Uterus (tissue), 2 donors: ENCODE measurements at regions not wholly inside any gene's neighbourhood (a gene's known extent, or its start where the extent isn't known, plus 50 kb on each side); places are given as distances from the start of the nearest gene placed in this dataset.

Source experiments
- POLR2A ChIP-seq, 2 donors: fragments of 450-650 bp; IDR thresholded peaks; one replicate each; pipeline ENCODE4 v1.6.1; 2016; ENCODE audit warnings: antibody characterized with exemption in 2 of 2, mild to moderate bottlenecking in 1 of 2, moderate library complexity in 1 of 2
- TF ChIP-seq, protein P1 (sequence below), 4 experiments: fragments of 200-600 bp in 2 of 4; fragments of 450-650 bp in 2 of 4; sonication (generic) in 2 of 4; IDR thresholded peaks; one replicate each; pipeline ENCODE4 v1.5.1; 2016 to 2019; ENCODE audit warnings: antibody characterized with exemption in 4 of 4, mild to moderate bottlenecking in 2 of 4, moderate library complexity in 1 of 4

DNA sequence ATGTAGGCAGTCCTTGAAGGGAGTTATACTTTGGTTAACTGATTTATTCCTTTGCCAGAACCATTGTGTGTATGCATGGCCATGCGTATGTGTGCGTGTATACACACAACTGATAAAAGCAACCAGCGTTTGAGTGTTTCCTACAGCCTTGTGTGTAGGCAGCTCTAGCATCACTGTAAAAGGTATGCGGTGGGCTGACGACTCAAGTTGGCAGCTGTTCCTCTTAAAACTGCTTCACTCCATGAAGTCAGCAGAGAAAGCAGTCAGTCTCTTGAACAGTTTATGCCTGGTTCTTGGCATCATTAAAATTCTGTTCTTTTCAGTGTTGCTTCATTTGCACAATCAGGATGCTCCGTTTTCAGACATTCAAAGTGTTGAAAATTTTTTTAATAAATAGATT lies 103.5 kb upstream of the FRMPD4 start:
- TF ChIP-seq, protein P1, sequence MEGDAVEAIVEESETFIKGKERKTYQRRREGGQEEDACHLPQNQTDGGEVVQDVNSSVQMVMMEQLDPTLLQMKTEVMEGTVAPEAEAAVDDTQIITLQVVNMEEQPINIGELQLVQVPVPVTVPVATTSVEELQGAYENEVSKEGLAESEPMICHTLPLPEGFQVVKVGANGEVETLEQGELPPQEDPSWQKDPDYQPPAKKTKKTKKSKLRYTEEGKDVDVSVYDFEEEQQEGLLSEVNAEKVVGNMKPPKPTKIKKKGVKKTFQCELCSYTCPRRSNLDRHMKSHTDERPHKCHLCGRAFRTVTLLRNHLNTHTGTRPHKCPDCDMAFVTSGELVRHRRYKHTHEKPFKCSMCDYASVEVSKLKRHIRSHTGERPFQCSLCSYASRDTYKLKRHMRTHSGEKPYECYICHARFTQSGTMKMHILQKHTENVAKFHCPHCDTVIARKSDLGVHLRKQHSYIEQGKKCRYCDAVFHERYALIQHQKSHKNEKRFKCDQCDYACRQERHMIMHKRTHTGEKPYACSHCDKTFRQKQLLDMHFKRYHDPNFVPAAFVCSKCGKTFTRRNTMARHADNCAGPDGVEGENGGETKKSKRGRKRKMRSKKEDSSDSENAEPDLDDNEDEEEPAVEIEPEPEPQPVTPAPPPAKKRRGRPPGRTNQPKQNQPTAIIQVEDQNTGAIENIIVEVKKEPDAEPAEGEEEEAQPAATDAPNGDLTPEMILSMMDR (IDR thresholded peaks at IDR 0.05) = no peak
- TF ChIP-seq POLR2A (IDR thresholded peaks at IDR 0.05) = no peak
